ENCODE measurements at regions not wholly inside any gene's neighbourhood (a gene's known extent, or its start where the extent isn't known, plus 50 kb on each side); places are given as distances from the start of the nearest gene placed in this dataset.

DNA sequence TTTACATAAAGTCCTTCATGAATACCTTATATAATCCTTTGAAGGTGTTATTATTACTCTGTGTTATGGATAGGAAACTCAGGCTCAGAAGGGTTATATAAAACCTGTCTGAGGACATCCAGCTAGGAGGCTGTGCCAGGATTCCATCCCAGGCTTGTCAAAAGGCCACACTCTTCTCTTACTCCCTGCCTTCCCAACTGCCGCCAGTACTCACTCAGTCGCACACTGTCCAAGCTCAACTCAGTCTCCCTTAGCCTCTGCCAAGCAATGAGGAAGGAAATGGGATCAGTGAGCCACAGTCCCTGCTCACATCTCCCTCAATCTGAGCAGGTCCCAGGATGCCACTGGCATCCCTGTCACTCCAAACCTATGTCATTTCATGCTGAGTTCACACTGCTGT lies 94.4 kb downstream of the NAV1 start:
- Histone ChIP-seq H3K4me3 (replicated peaks; ENCODE audit: low read depth, low read length) (no peak overlapping the region), H3K27me3 (replicated peaks; ENCODE audit: control insufficient read depth, insufficient read depth, low read length) (peaks cover 2% of the 10 kb centered on the region), H3K36me3 (ENCODE audit: control insufficient read depth, insufficient read depth, low read length) (no peaks in the 10 kb centered on the region)
- TF ChIP-seq, protein P1, sequence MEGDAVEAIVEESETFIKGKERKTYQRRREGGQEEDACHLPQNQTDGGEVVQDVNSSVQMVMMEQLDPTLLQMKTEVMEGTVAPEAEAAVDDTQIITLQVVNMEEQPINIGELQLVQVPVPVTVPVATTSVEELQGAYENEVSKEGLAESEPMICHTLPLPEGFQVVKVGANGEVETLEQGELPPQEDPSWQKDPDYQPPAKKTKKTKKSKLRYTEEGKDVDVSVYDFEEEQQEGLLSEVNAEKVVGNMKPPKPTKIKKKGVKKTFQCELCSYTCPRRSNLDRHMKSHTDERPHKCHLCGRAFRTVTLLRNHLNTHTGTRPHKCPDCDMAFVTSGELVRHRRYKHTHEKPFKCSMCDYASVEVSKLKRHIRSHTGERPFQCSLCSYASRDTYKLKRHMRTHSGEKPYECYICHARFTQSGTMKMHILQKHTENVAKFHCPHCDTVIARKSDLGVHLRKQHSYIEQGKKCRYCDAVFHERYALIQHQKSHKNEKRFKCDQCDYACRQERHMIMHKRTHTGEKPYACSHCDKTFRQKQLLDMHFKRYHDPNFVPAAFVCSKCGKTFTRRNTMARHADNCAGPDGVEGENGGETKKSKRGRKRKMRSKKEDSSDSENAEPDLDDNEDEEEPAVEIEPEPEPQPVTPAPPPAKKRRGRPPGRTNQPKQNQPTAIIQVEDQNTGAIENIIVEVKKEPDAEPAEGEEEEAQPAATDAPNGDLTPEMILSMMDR (IDR thresholded peaks at IDR 0.05; ENCODE audit: insufficient read depth, low read length, poor library complexity, severe bottlenecking), result no peak
- no peak for DNase-seq (ENCODE audit: extremely low read depth, insufficient read length)

DNA sequence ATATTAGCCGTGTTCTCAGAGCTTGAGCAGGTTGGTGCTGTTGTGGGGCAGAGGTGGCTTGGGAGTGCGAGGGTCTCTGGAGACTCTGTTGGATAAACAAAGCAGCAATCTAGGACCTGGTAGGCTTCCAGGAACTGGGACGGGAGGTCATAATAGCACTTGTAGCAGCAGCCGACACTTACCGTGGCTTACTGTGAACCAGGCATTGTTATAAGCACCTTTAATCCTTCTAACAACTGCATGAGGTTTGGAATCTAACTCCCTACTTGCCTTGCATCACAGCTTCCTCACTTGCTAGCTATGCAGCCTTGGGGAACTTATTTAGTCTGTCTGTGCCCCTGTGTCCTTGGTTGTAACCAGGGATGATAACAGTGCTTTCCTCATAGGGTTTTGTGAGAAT lies 94.9 kb downstream of the NAV1 start:
- TF ChIP-seq, protein P1 (IDR thresholded peaks at IDR 0.05; ENCODE audit: insufficient read depth, low read length, poor library complexity, severe bottlenecking), result no peak
- H3K4me3 ChIP-seq (replicated peaks; ENCODE audit: low read depth, low read length), result no peak overlapping the region
- peaks cover 2% of the 10 kb centered on the region for H3K27me3 ChIP-seq (replicated peaks; ENCODE audit: control insufficient read depth, insufficient read depth, low read length)
- H3K36me3 ChIP-seq (ENCODE audit: control insufficient read depth, insufficient read depth, low read length), result no peaks in the 10 kb centered on the region
- DNase-seq (ENCODE audit: extremely low read depth, insufficient read length), result no peak

DNA sequence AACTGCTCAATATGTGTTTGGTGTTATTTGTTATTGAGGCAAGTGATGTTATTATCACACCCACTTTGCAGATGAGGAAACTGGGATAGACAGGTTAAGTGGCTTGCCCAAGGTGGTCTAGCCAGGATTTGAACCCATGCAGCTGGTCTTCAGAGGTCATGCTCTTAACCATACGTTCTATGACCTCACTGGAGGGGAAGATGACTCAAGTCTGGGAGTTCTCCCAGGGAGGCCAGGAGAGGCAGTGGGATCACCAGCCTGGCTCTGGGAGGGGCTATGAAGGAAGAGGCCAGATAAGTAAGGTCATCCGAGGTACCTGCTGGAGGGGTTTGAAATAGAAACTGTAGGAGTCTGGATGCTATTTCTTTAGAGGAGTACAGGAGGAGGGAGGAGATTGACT lies 95.3 kb downstream of the NAV1 start:
- DNase-seq (ENCODE audit: extremely low read depth, insufficient read length), result no peak
- TF ChIP-seq, protein P1 (IDR thresholded peaks at IDR 0.05; ENCODE audit: insufficient read depth, low read length, poor library complexity, severe bottlenecking), result no peak
- Histone ChIP-seq H3K36me3 (ENCODE audit: control insufficient read depth, insufficient read depth, low read length) (no peaks in the 10 kb centered on the region), H3K4me3 (replicated peaks; ENCODE audit: low read depth, low read length) (no peak overlapping the region), H3K27me3 (replicated peaks; ENCODE audit: control insufficient read depth, insufficient read depth, low read length) (peaks cover 2% of the 10 kb centered on the region)

DNA sequence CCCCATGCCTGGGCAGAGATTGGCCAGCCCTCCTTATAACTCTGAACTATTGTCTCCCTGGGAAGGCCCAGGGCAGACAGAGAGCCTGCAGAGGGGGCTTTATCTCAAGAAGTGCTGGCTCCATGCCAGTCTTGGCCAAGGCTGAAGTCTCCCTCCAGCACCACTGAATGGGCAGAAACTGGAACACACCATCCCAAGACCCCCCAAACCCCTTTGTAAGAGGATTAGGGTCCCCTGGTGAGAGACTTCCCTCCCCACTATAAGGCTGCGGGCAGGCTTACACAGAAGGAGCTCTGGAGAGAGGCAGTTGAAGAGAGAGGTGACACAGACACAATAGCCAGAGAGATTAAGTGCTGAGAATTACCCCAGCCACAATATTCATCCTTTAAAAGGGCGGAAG lies 97.2 kb downstream of the NAV1 start:
- no peaks in the 10 kb centered on the region for H3K36me3 ChIP-seq (ENCODE audit: control insufficient read depth, insufficient read depth, low read length)
- no peak for DNase-seq (ENCODE audit: extremely low read depth, insufficient read length)
- H3K4me3 ChIP-seq (replicated peaks; ENCODE audit: low read depth, low read length), result no peak overlapping the region
- TF ChIP-seq, protein P1 (IDR thresholded peaks at IDR 0.05; ENCODE audit: insufficient read depth, low read length, poor library complexity, severe bottlenecking), result no peak
- peaks cover 2% of the 10 kb centered on the region for H3K27me3 ChIP-seq (replicated peaks; ENCODE audit: control insufficient read depth, insufficient read depth, low read length)

DNA sequence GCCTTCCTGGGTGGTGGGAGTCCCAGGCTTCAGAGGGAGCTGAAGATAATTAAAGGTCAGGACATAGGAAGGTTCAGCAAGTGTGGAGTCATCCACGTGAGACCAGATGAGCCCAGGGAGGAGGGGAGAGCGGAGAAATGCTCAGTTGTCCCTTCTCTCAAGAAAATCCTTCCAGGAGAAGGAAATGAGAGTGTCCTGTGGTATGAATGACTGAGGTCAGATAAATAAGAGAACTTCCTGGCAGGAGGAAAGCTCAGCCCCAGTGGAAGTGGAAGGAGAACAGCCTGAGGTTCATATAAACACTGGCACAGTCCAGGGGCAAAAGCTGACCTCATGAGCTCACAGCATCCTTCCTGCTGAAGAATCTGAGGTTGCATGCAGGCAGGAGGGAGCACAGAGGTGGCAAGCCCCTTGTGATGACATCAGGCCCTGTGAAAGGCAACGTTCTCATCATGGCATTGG lies 97.6 kb downstream of the NAV1 start:
- H3K4me3 ChIP-seq (replicated peaks; ENCODE audit: low read depth, low read length), result no peak overlapping the region
- H3K36me3 ChIP-seq (ENCODE audit: control insufficient read depth, insufficient read depth, low read length), result no peaks in the 10 kb centered on the region
- no peak for DNase-seq (ENCODE audit: extremely low read depth, insufficient read length)
- peaks cover 2% of the 10 kb centered on the region for H3K27me3 ChIP-seq (replicated peaks; ENCODE audit: control insufficient read depth, insufficient read depth, low read length)
- TF ChIP-seq, protein P1 (IDR thresholded peaks at IDR 0.05; ENCODE audit: insufficient read depth, low read length, poor library complexity, severe bottlenecking), result no peak

Measured in GM06990 (cell line).